ENCODE measurements at regions not wholly inside any gene's neighbourhood (a gene's known extent, or its start where the extent isn't known, plus 50 kb on each side); places are given as distances from the start of the nearest gene placed in this dataset.

DNA sequence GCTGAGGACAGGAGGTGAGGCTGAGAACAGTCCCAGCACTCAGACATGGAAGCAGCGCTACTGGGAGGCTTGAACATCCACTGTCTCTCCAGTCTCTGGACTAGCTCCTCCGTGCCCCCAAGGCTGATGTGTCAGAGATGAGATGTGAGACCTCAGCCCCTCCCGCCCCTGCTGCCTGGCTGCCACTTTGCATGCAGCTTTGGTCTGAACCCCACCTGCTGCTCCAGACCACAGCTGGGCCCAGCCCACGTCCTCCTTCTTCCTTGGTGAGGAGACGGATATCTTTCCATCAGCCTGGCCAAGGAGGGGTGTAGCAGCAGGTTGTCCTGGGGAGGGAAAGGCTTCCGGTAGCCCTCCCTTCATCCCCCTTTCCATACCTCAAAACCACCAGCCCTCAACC, 148.0 kb upstream of the B3GAT1 start:
- Mint-ChIP-seq H3K4me3 (no peak overlapping the region), H3K27ac (no peak overlapping the region), H3K27me3 (ENCODE audit: insufficient read depth, low read depth) (no peaks in the 10 kb centered on the region), H3K36me3 (no peaks in the 10 kb centered on the region), H3K4me1 (peaks cover 24% of the 10 kb centered on the region), H3K9me3 (peaks cover 3% of the 10 kb centered on the region)
- H3K4me2 ChIP-seq, result no peak overlapping the region
- no peaks in the 10 kb centered on the region for H3K27me3 ChIP-seq
- no peaks in the 10 kb centered on the region for H4K20me1 ChIP-seq (ENCODE audit: low read depth)
- no peaks in the 10 kb centered on the region for H3K36me3 ChIP-seq
- TF ChIP-seq EZH2phosphoT487 (IDR thresholded peaks at IDR 0.05) (no peak), EZH2 (IDR thresholded peaks at IDR 0.05) (no peak)
- TF ChIP-seq, protein P1, sequence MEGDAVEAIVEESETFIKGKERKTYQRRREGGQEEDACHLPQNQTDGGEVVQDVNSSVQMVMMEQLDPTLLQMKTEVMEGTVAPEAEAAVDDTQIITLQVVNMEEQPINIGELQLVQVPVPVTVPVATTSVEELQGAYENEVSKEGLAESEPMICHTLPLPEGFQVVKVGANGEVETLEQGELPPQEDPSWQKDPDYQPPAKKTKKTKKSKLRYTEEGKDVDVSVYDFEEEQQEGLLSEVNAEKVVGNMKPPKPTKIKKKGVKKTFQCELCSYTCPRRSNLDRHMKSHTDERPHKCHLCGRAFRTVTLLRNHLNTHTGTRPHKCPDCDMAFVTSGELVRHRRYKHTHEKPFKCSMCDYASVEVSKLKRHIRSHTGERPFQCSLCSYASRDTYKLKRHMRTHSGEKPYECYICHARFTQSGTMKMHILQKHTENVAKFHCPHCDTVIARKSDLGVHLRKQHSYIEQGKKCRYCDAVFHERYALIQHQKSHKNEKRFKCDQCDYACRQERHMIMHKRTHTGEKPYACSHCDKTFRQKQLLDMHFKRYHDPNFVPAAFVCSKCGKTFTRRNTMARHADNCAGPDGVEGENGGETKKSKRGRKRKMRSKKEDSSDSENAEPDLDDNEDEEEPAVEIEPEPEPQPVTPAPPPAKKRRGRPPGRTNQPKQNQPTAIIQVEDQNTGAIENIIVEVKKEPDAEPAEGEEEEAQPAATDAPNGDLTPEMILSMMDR (IDR thresholded peaks at IDR 0.05), result no peak
- no peak overlapping the region for H3K27ac ChIP-seq
- no peak overlapping the region for H2AFZ ChIP-seq (replicated peaks)
- H3K9me3 ChIP-seq (ENCODE audit: low read depth), result no peaks in the 10 kb centered on the region
- H3K79me2 ChIP-seq (ENCODE audit: low read depth), result no peaks in the 10 kb centered on the region
- no peak overlapping the region for H3K4me3 ChIP-seq
- H3K4me1 ChIP-seq, result no peaks in the 10 kb centered on the region
- H3F3A ChIP-seq (ENCODE audit: low read depth), result no peaks in the 10 kb centered on the region
- H3K9ac ChIP-seq, result no peak overlapping the region
- no peak for DNase-seq (ENCODE audit: low spot score)

DNA sequence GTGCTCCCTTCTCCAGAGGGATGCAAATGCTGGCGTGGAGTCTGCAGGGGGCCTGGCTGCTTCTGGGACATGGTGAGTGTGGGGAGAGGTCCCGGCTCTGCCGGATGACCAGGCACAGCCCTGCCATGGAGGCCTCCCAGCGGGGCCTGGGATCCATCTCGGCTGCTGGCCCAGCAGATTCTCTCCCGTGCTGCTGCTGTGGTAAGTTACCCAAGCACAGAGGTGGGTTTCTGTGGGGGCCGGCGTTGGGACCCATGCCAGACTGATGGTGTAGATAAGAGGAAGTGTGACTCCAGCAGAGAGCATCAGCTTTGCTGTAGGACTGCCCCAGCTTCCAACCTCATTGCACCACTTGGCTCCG, 147.5 kb upstream of the B3GAT1 start:
- no peak for DNase-seq (ENCODE audit: low spot score)
- Histone ChIP-seq H3K79me2 (ENCODE audit: low read depth) (no peaks in the 10 kb centered on the region), H3K4me1 (no peaks in the 10 kb centered on the region), H3K27me3 (no peaks in the 10 kb centered on the region), H3K9ac (no peak overlapping the region), H3K9me3 (ENCODE audit: low read depth) (no peaks in the 10 kb centered on the region), H3K4me3 (no peak overlapping the region), H3K27ac (no peak overlapping the region), H2AFZ (replicated peaks) (no peak overlapping the region), H3F3A (ENCODE audit: low read depth) (no peaks in the 10 kb centered on the region), H3K4me2 (no peak overlapping the region), H3K36me3 (no peaks in the 10 kb centered on the region), H4K20me1 (ENCODE audit: low read depth) (no peaks in the 10 kb centered on the region)
- no peak overlapping the region for H3K27ac Mint-ChIP-seq
- no peaks in the 10 kb centered on the region for H3K36me3 Mint-ChIP-seq
- peaks cover under 1% of the 10 kb centered on the region for H3K27me3 Mint-ChIP-seq (ENCODE audit: insufficient read depth, low read depth)
- TF ChIP-seq, protein P1 (IDR thresholded peaks at IDR 0.05), result no peak
- TF ChIP-seq EZH2phosphoT487 (IDR thresholded peaks at IDR 0.05) (no peak), EZH2 (IDR thresholded peaks at IDR 0.05) (no peak)
- H3K4me3 Mint-ChIP-seq, result no peak overlapping the region
- peaks cover 3% of the 10 kb centered on the region for H3K9me3 Mint-ChIP-seq
- H3K4me1 Mint-ChIP-seq, result peaks cover 24% of the 10 kb centered on the region

DNA sequence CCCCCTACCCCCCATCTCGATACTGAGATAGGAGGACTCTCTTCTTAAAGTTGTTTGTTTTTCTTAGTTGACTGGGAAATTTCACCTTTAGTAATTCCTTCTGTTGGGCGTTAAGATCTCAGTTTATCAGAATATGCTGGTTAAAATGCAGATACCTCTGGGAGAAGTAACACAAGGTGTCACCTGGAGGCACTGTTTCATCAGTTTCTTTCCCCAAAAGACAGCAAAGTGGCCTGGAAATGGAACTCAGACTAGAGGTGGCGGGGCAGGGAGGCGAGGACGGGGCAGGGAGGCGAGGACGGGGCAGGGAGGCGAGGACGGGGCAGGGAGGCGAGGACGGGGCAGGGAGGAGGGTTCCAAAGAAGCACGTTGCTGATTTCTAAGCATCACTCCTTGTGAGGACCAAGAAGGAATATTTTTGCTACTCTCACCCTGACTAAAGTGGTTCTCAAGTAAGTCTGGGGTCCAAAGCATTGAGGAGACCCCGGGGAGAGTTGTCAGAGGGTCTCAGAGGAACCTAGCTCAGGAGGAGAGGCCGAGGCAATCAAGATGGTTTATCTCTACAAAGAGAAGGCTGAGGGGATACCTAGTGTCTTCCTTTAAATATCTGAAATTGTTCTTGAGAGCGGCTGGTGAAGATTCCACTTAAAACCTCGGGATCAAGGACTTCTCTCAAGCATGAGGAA, 147.0 kb upstream of the B3GAT1 start:
- DNase-seq (ENCODE audit: low spot score), result no peak
- Mint-ChIP-seq H3K4me1 (peaks cover 24% of the 10 kb centered on the region), H3K4me3 (no peak overlapping the region), H3K27me3 (ENCODE audit: insufficient read depth, low read depth) (peaks cover 5% of the 10 kb centered on the region), H3K9me3 (peaks cover 3% of the 10 kb centered on the region), H3K27ac (no peak overlapping the region), H3K36me3 (no peaks in the 10 kb centered on the region)
- no peaks in the 10 kb centered on the region for H3K27me3 ChIP-seq
- no peaks in the 10 kb centered on the region for H3K36me3 ChIP-seq
- no peak overlapping the region for H3K27ac ChIP-seq
- no peaks in the 10 kb centered on the region for H3K9me3 ChIP-seq (ENCODE audit: low read depth)
- H3K4me1 ChIP-seq, result no peaks in the 10 kb centered on the region
- no peak overlapping the region for H3K4me2 ChIP-seq
- TF ChIP-seq, protein P1 (IDR thresholded peaks at IDR 0.05), result peak; percentile 21
- TF ChIP-seq EZH2phosphoT487 (IDR thresholded peaks at IDR 0.05), result no peak
- no peak for TF ChIP-seq EZH2 (IDR thresholded peaks at IDR 0.05)
- H2AFZ ChIP-seq (replicated peaks), result no peak overlapping the region
- H3K79me2 ChIP-seq (ENCODE audit: low read depth), result no peaks in the 10 kb centered on the region
- no peaks in the 10 kb centered on the region for H4K20me1 ChIP-seq (ENCODE audit: low read depth)
- no peaks in the 10 kb centered on the region for H3F3A ChIP-seq (ENCODE audit: low read depth)
- H3K9ac ChIP-seq, result no peak overlapping the region
- no peak overlapping the region for H3K4me3 ChIP-seq
